Esophagus squamous epithelium (tissue), 5 donors: ENCODE measurements at regions not wholly inside any gene's neighbourhood (a gene's known extent, or its start where the extent isn't known, plus 50 kb on each side); places are given as distances from the start of the nearest gene placed in this dataset.

Experiments used
- DNase-seq: peaks from one replicate; lab custom pipeline; 2025; lab: John Stamatoyannopoulos, UW
- H3K27ac ChIP-seq, 4 donors: fragments of 200-600 bp; sonication (generic); one replicate each; pipeline ENCODE4 v1.5.1; 2016 to 2019; ENCODE audit warnings: mild to moderate bottlenecking in 1 of 4
- H3K27me3 ChIP-seq, 4 donors: fragments of 200-600 bp; sonication (generic); 1 replicate in 3 of 4; 2 replicates in 1 of 4; pipeline versions ENCODE4 v1.5.1 to v1.6.0; 2017 to 2021; ENCODE audit warnings: antibody characterized with exemption in 1 of 4
- H3K36me3 ChIP-seq, 3 donors: fragments of 200-600 bp; sonication (generic); one replicate each; pipeline ENCODE4 v1.5.1; 2016 to 2019
- H3K4me1 ChIP-seq, 3 donors: fragments of 200-600 bp; sonication (generic); one replicate each; pipeline ENCODE4 v1.5.1; 2017 to 2019
- H3K4me3 ChIP-seq, 4 donors: fragments of 200-600 bp; sonication (generic); 1 replicate in 3 of 4; 2 replicates in 1 of 4; pipeline ENCODE4 v1.5.1; 2016 to 2019; ENCODE audit warnings: mild to moderate bottlenecking in 2 of 4, moderate library complexity in 1 of 4
- H3K9me3 ChIP-seq, 3 donors: fragments of 200-600 bp; sonication (generic); one replicate each; pipeline ENCODE4 v1.5.1; 2016 to 2019
- CTCF ChIP-seq, 6 experiments: fragments of 450-650 bp in 4 of 6; fragments of 200-600 bp in 2 of 6; sonication (generic) in 2 of 6; IDR thresholded peaks; one replicate each; pipeline ENCODE4 v1.5.1; 2016 to 2019; ENCODE audit warnings: antibody characterized with exemption in 6 of 6, mild to moderate bottlenecking in 4 of 6, moderate library complexity in 4 of 6
- POLR2A ChIP-seq, 4 donors: fragments of 450-650 bp; IDR thresholded peaks; one replicate each; pipeline ENCODE4 v1.6.1; 2017; ENCODE audit warnings: antibody characterized with exemption in 4 of 4, mild to moderate bottlenecking in 4 of 4, moderate library complexity in 3 of 4
- WGBS, 2 donors: methylation state at CpG; one replicate each; pipeline ENCODE4 v1.1.5; 2018; 5-methylcytosine and 5-hydroxymethylcytosine counted together
- intact Hi-C: fragments of 100-400 bp; cut with DNase I; formaldehyde crosslinking; loops from one replicate; pipeline ENCODE4 v1.15.0; 2022
- donor health status: DM: yes; HTN: yes; CAD: no.

- no peak for DNase-seq
- Histone ChIP-seq H3K27me3 (no peaks in the 10 kb centered on the region), H3K4me3 (no peak overlapping the region), H3K27ac (no peak overlapping the region), H3K9me3 (no peaks in the 10 kb centered on the region), H3K36me3 (no peaks in the 10 kb centered on the region), H3K4me1 (no peaks in the 10 kb centered on the region)
- intact Hi-C loops: loop anchor here (10.0 kb wide), 1 partner anchor 161 kb away; no protein-coding TSS in a partner anchor
- TF ChIP-seq POLR2A (IDR thresholded peaks at IDR 0.05) (no peak), CTCF (IDR thresholded peaks at IDR 0.05) (no peak)
Measured at GRCh38 chr4:44093390-44093789, 355.2 kb downstream of the KCTD8 start.

- intact Hi-C loops: loop anchor here (10.0 kb wide), 1 partner anchor 156 kb away; no protein-coding TSS in a partner anchor
- Histone ChIP-seq H3K9me3 (peaks cover 0 to 6% (median 0%) of the 10 kb centered on the region in 3 donors), H3K36me3 (no peaks in the 10 kb centered on the region), H3K4me3 (no peak overlapping the region), H3K27ac (no peak overlapping the region), H3K4me1 (no peaks in the 10 kb centered on the region), H3K27me3 (no peaks in the 10 kb centered on the region)
- TF ChIP-seq CTCF (IDR thresholded peaks at IDR 0.05) (no peak), POLR2A (IDR thresholded peaks at IDR 0.05) (no peak)
- no peak for DNase-seq
- WGBS, 2 donors: 71 to 76% methylated on average over 7 of the region's 7 CpGs
Measured at GRCh38 chr4:44098973-44099372, 349.6 kb downstream of the KCTD8 start.

- H3K9me3 ChIP-seq: peaks cover 0 to 6% (median 0%) of the 10 kb centered on the region in 3 donors
- H3K4me3 ChIP-seq: no peak overlapping the region
- TF ChIP-seq CTCF (IDR thresholded peaks at IDR 0.05): no peak
- no peak for TF ChIP-seq POLR2A (IDR thresholded peaks at IDR 0.05)
- no peaks in the 10 kb centered on the region for H3K27me3 ChIP-seq
- 66 to 70% methylated on average over 6 of the region's 6 CpGs for WGBS, 2 donors
- no peaks in the 10 kb centered on the region for H3K4me1 ChIP-seq
- no peak overlapping the region for H3K27ac ChIP-seq
- no peak for DNase-seq
- intact Hi-C loops: no loop called here
- no peaks in the 10 kb centered on the region for H3K36me3 ChIP-seq
Measured at GRCh38 chr4:44100456-44100855, 348.2 kb downstream of the KCTD8 start.

GRCh38 chr4:44118971-44119680 lies 329.5 kb downstream of the KCTD8 start:
- DNase-seq: no peak
- Histone ChIP-seq H3K36me3 (no peaks in the 10 kb centered on the region), H3K27ac (no peak overlapping the region), H3K4me3 (no peak overlapping the region), H3K4me1 (no peaks in the 10 kb centered on the region), H3K27me3 (no peaks in the 10 kb centered on the region), H3K9me3 (no peaks in the 10 kb centered on the region)
- WGBS, 2 donors: 50 to 53% methylated on average over 3 of the region's 3 CpGs
- intact Hi-C loops: no loop called here
- TF ChIP-seq CTCF (IDR thresholded peaks at IDR 0.05): no peak
- no peak for TF ChIP-seq POLR2A (IDR thresholded peaks at IDR 0.05)

- H3K36me3 ChIP-seq: no peaks in the 10 kb centered on the region
- no peak for DNase-seq
- no peaks in the 10 kb centered on the region for H3K27me3 ChIP-seq
- TF ChIP-seq CTCF (IDR thresholded peaks at IDR 0.05) (no peak), POLR2A (IDR thresholded peaks at IDR 0.05) (no peak)
- no peaks in the 10 kb centered on the region for H3K9me3 ChIP-seq
- H3K27ac ChIP-seq: no peak overlapping the region
- no peak overlapping the region for H3K4me3 ChIP-seq
- H3K4me1 ChIP-seq: no peaks in the 10 kb centered on the region
- WGBS, 2 donors: 68 to 75% methylated on average over 2 of the region's 2 CpGs
- intact Hi-C loops: no loop called here
Measured at GRCh38 chr4:44120646-44121045, 328.0 kb downstream of the KCTD8 start.
